Activated T-helper 17 cell treated with anti-CD3 and anti-CD28 coated beads, Interleukin-2, amount 50 U/mL, for 72 hours (primary cell): ENCODE measurements at regions not wholly inside any gene's neighbourhood (a gene's known extent, or its start where the extent isn't known, plus 50 kb on each side); places are given as distances from the start of the nearest gene placed in this dataset.

Source experiments
- ATAC-seq: fragments of 150-1000 bp; cut with Tn5 transposase; replicated peaks from 2 replicates; pipeline ENCODE4 v1.10.0; 2021; ENCODE audit warnings: mild to moderate bottlenecking, moderate library complexity
- H3K27ac Mint-ChIP-seq: one replicate; pipeline ENCODE4 v1.8.0; 2022; ENCODE audit warnings: mixed read lengths
- H3K27me3 Mint-ChIP-seq: one replicate; pipeline ENCODE4 v1.8.0; 2022; ENCODE audit warnings: mixed read lengths
- H3K36me3 Mint-ChIP-seq: one replicate; pipeline ENCODE4 v1.8.0; 2022; ENCODE audit warnings: low read depth, mild to moderate bottlenecking, mixed read lengths
- H3K4me1 Mint-ChIP-seq: one replicate; pipeline ENCODE4 v1.8.0; 2022; ENCODE audit warnings: mixed read lengths
- H3K4me3 Mint-ChIP-seq: one replicate; pipeline ENCODE4 v1.8.0; 2022; ENCODE audit warnings: mild to moderate bottlenecking, mixed read lengths
- H3K9me3 Mint-ChIP-seq: one replicate; pipeline ENCODE4 v1.8.0; 2022; ENCODE audit warnings: mixed read lengths

- H3K9me3 Mint-ChIP-seq = peaks cover 4% of the 10 kb centered on the region
- no peak overlapping the region for H3K4me3 Mint-ChIP-seq
- ATAC-seq = no peak
- H3K36me3 Mint-ChIP-seq = no peaks in the 10 kb centered on the region
- no peaks in the 10 kb centered on the region for H3K4me1 Mint-ChIP-seq
- H3K27ac Mint-ChIP-seq = no peak overlapping the region
- H3K27me3 Mint-ChIP-seq = no peaks in the 10 kb centered on the region
Observed at GRCh38 chr3:168495932-168496331, 400.2 kb upstream of the GOLIM4 start.

GRCh38 chr3:168495270-168495669 is 399.5 kb upstream of the GOLIM4 start:
- H3K4me1 Mint-ChIP-seq = no peaks in the 10 kb centered on the region
- no peak overlapping the region for H3K27ac Mint-ChIP-seq
- H3K27me3 Mint-ChIP-seq = no peaks in the 10 kb centered on the region
- peaks cover 4% of the 10 kb centered on the region for H3K9me3 Mint-ChIP-seq
- no peaks in the 10 kb centered on the region for H3K36me3 Mint-ChIP-seq
- no peak overlapping the region for H3K4me3 Mint-ChIP-seq
- no peak for ATAC-seq

GRCh38 chr3:168493412-168494205 is 397.9 kb upstream of the GOLIM4 start:
- no peaks in the 10 kb centered on the region for H3K27me3 Mint-ChIP-seq
- no peaks in the 10 kb centered on the region for H3K4me1 Mint-ChIP-seq
- no peak overlapping the region for H3K27ac Mint-ChIP-seq

DNA sequence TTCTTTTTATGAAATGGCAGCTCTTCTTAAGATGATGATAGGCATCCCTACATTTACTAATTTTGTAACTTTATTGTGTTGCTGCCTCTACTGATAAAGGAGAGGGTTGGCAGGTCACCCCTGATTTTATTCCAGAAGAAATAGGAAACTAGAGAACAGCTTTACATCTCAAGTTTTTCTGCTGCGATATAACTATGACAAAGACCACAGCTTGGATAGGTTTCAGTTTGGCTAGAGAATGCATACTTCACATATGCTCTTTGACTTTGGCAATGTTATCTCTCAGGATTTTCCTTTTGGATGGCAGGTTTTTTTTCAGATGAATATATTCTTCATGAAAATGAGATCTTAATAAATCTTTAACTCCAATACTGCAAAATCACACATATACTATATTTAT is 395.3 kb upstream of the GOLIM4 start:
- no peak for ATAC-seq

More at GRCh38 chr3:168493412-168494205, 397.9 kb upstream of the GOLIM4 start:
- Mint-ChIP-seq H3K4me3 (no peak overlapping the region), H3K36me3 (no peaks in the 10 kb centered on the region), H3K9me3 (peaks cover 4% of the 10 kb centered on the region)
- ATAC-seq = no peak

GRCh38 chr3:168489301-168489700 is 393.6 kb upstream of the GOLIM4 start:
- no peaks in the 10 kb centered on the region for H3K27me3 Mint-ChIP-seq
- no peak for ATAC-seq
- no peaks in the 10 kb centered on the region for H3K4me1 Mint-ChIP-seq
- no peak overlapping the region for H3K4me3 Mint-ChIP-seq
- H3K9me3 Mint-ChIP-seq = no peaks in the 10 kb centered on the region
- H3K36me3 Mint-ChIP-seq = no peaks in the 10 kb centered on the region
- H3K27ac Mint-ChIP-seq = no peak overlapping the region

More for the DNA sequence above, 395.3 kb upstream of the GOLIM4 start:
- no peak overlapping the region for H3K27ac Mint-ChIP-seq
- H3K36me3 Mint-ChIP-seq = no peaks in the 10 kb centered on the region
- H3K4me1 Mint-ChIP-seq = no peaks in the 10 kb centered on the region
- H3K4me3 Mint-ChIP-seq = no peak overlapping the region
- H3K9me3 Mint-ChIP-seq = no peaks in the 10 kb centered on the region
- H3K27me3 Mint-ChIP-seq = no peaks in the 10 kb centered on the region

GRCh38 chr3:168485936-168486335 is 390.2 kb upstream of the GOLIM4 start:
- Mint-ChIP-seq H3K27me3 (no peaks in the 10 kb centered on the region), H3K36me3 (no peaks in the 10 kb centered on the region)
- no peak for ATAC-seq

DNA sequence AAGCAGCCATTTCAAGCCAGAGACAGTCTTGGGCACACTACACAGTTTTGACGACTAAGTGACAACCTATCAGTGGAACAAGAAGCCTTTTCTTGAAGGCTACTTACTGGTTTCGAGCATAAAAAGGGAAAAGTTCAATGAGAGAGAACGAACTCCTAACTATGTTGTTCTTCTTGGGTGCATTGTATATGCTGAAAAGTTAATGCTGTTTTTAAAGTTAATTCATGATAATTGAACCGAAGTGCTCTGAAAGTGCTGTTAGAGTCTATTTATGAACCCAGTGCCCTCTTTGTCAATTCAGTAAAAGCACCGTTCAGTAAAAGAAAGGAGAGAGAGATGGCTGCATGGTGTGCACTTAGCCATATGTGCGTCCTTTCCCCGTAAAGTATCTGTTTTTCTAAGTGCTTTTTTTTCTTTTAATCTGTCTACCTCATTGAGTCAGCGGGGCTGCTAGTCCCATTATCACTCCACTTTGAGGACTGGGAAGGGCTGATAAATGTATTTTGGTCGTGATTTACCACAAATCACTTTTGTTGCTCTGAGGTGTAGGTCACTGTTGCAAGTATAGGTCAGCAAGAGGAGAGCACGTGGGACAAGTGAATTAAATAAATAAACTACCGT is 380.7 kb upstream of the GOLIM4 start:
- H3K36me3 Mint-ChIP-seq = no peaks in the 10 kb centered on the region
- H3K4me3 Mint-ChIP-seq = no peak overlapping the region
- no peak for ATAC-seq
- H3K27me3 Mint-ChIP-seq = no peaks in the 10 kb centered on the region
- no peaks in the 10 kb centered on the region for H3K9me3 Mint-ChIP-seq
- no peak overlapping the region for H3K27ac Mint-ChIP-seq
- H3K4me1 Mint-ChIP-seq = no peaks in the 10 kb centered on the region

More at GRCh38 chr3:168485936-168486335, 390.2 kb upstream of the GOLIM4 start:
- Mint-ChIP-seq H3K4me3 (no peak overlapping the region), H3K4me1 (no peaks in the 10 kb centered on the region), H3K27ac (no peak overlapping the region), H3K9me3 (no peaks in the 10 kb centered on the region)

DNA sequence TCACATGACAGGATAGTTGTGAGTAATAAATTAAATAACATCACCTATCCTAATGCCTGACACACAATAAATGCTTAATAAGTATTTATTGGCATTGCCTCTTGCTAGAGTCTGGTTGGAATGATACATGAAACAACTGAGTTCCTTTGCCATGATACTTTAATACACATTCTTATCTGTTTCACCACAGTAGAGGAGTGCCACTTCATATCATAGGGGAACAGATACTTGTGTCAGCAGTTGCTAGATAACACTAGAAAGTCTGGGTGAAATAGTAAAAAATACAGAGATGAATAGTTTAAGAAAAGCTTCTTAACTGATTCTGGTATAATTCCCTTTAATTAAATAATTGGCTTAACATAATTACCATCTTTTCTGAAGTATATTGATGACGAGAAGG is 380.0 kb upstream of the GOLIM4 start:
- no peaks in the 10 kb centered on the region for H3K4me1 Mint-ChIP-seq
- ATAC-seq = no peak
- H3K36me3 Mint-ChIP-seq = no peaks in the 10 kb centered on the region
- H3K27me3 Mint-ChIP-seq = no peaks in the 10 kb centered on the region
- no peak overlapping the region for H3K4me3 Mint-ChIP-seq
- no peak overlapping the region for H3K27ac Mint-ChIP-seq
- H3K9me3 Mint-ChIP-seq = no peaks in the 10 kb centered on the region

DNA sequence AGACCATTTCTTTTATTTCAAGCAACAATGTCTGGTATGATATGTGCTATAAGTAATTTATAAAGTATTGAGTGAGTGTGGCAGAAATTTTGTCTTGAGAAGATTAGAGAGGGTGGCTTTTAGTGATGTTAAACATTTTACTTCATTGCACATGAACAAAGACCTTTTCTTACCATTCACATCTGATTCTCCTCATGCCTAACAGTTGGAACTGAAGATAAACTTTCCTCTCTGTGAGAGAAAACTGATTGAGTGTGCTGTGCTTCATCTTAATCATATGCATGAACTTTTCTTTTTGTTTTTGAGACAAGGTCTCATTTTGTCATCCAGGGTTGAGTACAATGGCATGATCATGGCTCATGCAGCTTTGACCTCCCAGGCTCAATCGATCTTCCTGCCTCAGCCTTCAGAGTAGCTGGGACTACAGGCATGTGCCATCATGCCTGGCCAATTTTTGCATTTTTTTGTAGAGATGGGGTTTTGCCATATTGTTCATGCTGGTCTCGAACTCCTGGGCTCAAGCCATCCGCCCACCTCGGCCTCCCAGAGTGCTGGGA is 377.7 kb upstream of the GOLIM4 start:
- no peaks in the 10 kb centered on the region for H3K9me3 Mint-ChIP-seq
- H3K4me1 Mint-ChIP-seq = no peaks in the 10 kb centered on the region
- no peak for ATAC-seq
- H3K27ac Mint-ChIP-seq = no peak overlapping the region
- no peaks in the 10 kb centered on the region for H3K36me3 Mint-ChIP-seq
- no peaks in the 10 kb centered on the region for H3K27me3 Mint-ChIP-seq
- no peak overlapping the region for H3K4me3 Mint-ChIP-seq

DNA sequence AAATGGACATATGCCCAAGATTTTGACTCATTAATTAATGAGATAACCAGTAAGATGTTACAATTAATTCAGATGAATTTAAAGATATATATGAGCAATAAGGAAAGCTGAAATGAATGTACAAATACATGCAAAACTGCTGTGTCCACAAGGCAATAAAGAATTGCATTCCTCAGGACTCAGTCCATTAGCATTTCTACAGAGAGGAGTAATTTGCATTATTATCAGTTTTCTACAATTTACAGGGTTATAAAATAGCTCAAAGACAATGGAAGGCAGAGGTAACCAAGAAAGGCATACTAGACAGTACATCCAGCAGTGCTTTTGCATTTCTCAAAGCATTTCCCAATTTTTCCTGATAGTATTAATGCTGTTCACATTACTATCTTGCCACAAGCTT is 377.1 kb upstream of the GOLIM4 start:
- H3K36me3 Mint-ChIP-seq = no peaks in the 10 kb centered on the region
- H3K27me3 Mint-ChIP-seq = no peaks in the 10 kb centered on the region

DNA sequence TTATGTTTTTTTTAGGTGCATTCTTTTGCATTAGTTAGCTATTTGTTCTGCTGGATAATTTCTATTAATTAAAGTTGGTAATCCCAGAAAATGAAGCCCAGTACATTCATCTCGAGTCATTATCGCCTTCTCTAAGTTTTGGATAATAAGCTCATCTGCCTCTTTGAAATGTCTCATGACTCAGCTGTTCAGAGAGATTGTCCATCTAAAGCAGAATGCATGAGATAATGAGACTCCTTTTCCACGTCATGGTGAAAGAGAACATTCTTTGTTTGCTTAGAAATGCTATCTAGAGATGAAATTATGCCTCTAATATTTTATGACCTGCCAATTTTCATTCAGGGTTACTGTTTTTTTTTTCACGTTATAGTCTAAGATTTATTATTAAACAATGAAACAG is 374.7 kb upstream of the GOLIM4 start:
- ATAC-seq = no peak
- no peak overlapping the region for H3K4me3 Mint-ChIP-seq
- H3K9me3 Mint-ChIP-seq = no peaks in the 10 kb centered on the region
- no peaks in the 10 kb centered on the region for H3K4me1 Mint-ChIP-seq
- H3K27me3 Mint-ChIP-seq = no peaks in the 10 kb centered on the region
- H3K36me3 Mint-ChIP-seq = no peaks in the 10 kb centered on the region
- no peak overlapping the region for H3K27ac Mint-ChIP-seq

More for the DNA sequence above, 377.1 kb upstream of the GOLIM4 start:
- H3K4me3 Mint-ChIP-seq = no peak overlapping the region
- H3K4me1 Mint-ChIP-seq = no peaks in the 10 kb centered on the region
- no peak for ATAC-seq
- no peak overlapping the region for H3K27ac Mint-ChIP-seq
- no peaks in the 10 kb centered on the region for H3K9me3 Mint-ChIP-seq

GRCh38 chr3:168469436-168469835 is 373.7 kb upstream of the GOLIM4 start:
- Mint-ChIP-seq H3K36me3 (no peaks in the 10 kb centered on the region), H3K9me3 (no peaks in the 10 kb centered on the region), H3K27me3 (no peaks in the 10 kb centered on the region), H3K27ac (no peak overlapping the region), H3K4me1 (no peaks in the 10 kb centered on the region), H3K4me3 (no peak overlapping the region)
- no peak for ATAC-seq

GRCh38 chr3:168467115-168467714 is 371.5 kb upstream of the GOLIM4 start:
- H3K27me3 Mint-ChIP-seq = no peaks in the 10 kb centered on the region
- no peak overlapping the region for H3K4me3 Mint-ChIP-seq
- ATAC-seq = no peak
- no peaks in the 10 kb centered on the region for H3K9me3 Mint-ChIP-seq
- no peak overlapping the region for H3K27ac Mint-ChIP-seq
- no peaks in the 10 kb centered on the region for H3K4me1 Mint-ChIP-seq
- H3K36me3 Mint-ChIP-seq = no peaks in the 10 kb centered on the region

- no peaks in the 10 kb centered on the region for H3K4me1 Mint-ChIP-seq
- no peak overlapping the region for H3K4me3 Mint-ChIP-seq
- H3K9me3 Mint-ChIP-seq = peaks cover 9% of the 10 kb centered on the region
- no peaks in the 10 kb centered on the region for H3K36me3 Mint-ChIP-seq
- H3K27ac Mint-ChIP-seq = no peak overlapping the region
- no peaks in the 10 kb centered on the region for H3K27me3 Mint-ChIP-seq
- ATAC-seq = no peak
Observed at GRCh38 chr3:168461793-168462192, 366.1 kb upstream of the GOLIM4 start.
